K562 (cell line): ENCODE measurements at regions not wholly inside any gene's neighbourhood (a gene's known extent, or its start where the extent isn't known, plus 50 kb on each side); places are given as distances from the start of the nearest gene placed in this dataset.

Source experiments
- BRF1 ChIP-seq: IDR thresholded peaks from 3 replicates; pipeline ENCODE4 v1.6.1; 2011; ENCODE audit warnings: borderline replicate concordance, mild to moderate bottlenecking; ENCODE audit not compliant: insufficient read length; ENCODE audit errors: extremely low read depth
- CBX2 ChIP-seq: fragments of 200-600 bp; sonication (generic); IDR thresholded peaks from one replicate; pipeline ENCODE4 v1.6.1; 2012; ENCODE audit warnings: mild to moderate bottlenecking, low read length, inconsistent platforms; ENCODE audit not compliant: insufficient read depth, poor library complexity, severe bottlenecking
- FOXJ2 ChIP-seq: fragments of 200-800 bp; sonication (Bioruptor generic); IDR thresholded peaks from 2 replicates; pipeline ENCODE4 v1.6.1; 2016; ENCODE audit warnings: missing genetic modification characterization, missing compliant biosample characterization
- GTF2F1 ChIP-seq: IDR thresholded peaks from 2 replicates; pipeline ENCODE4 v1.6.1; 2011; ENCODE audit warnings: low read depth, low read length, improper control_type of control experiment
- HCFC1 ChIP-seq: IDR thresholded peaks from 2 replicates; pipeline ENCODE4 v1.6.1; 2012; ENCODE audit warnings: low read depth, low read length, improper control_type of control experiment
- JUN ChIP-seq, 2 experiments: sonication (generic) in 1 of 2; formaldehyde crosslinking in 1 of 2; IDR thresholded peaks; 2 replicates each; pipeline versions ENCODE4 v1.6.1 to v1.8.0; 2012 to 2022; ENCODE audit warnings: borderline replicate concordance in 2 of 2, mild to moderate bottlenecking in 2 of 2, improper control_type of control experiment in 1 of 2, low read depth in 1 of 2, low read length in 1 of 2, missing genetic modification reagents in 1 of 2
- JUNB ChIP-seq: fragments of 450-650 bp; formaldehyde crosslinking; conservative IDR thresholded peaks from 2 replicates; pipeline ENCODE4 v1.4.0; 2020; ENCODE audit warnings: mild to moderate bottlenecking
- KDM4B ChIP-seq, 2 experiments: fragments of 450-650 bp in 1 of 2; sonication (generic) in 1 of 2; IDR thresholded peaks; 2 replicates each; pipeline ENCODE4 v1.6.1; 2016 to 2017; ENCODE audit warnings: borderline replicate concordance in 2 of 2, antibody characterized with exemption in 1 of 2, low read depth in 1 of 2, mild to moderate bottlenecking in 1 of 2
- MYC ChIP-seq, 2 experiments: fragments of 250-450 bp in 1 of 2; sonication (Bioruptor Pico) in 1 of 2; IDR thresholded peaks; 2 replicates each; pipeline versions ENCODE4 v1.5.1 to v1.6.1; 2012 to 2021; ENCODE audit warnings: low read depth in 2 of 2, borderline replicate concordance in 1 of 2, improper control_type of control experiment in 1 of 2, low read length in 1 of 2, mild to moderate bottlenecking in 1 of 2, moderate library complexity in 1 of 2
- POLR2B ChIP-seq: fragments of 450-650 bp; IDR thresholded peaks from 2 replicates; pipeline ENCODE4 v1.6.1; 2018; ENCODE audit warnings: low read depth; ENCODE audit not compliant: partially characterized antibody
- RBBP5 ChIP-seq: fragments of 200-600 bp; sonication (generic); IDR thresholded peaks from 2 replicates; pipeline ENCODE4 v1.6.1; 2012; ENCODE audit warnings: borderline replicate concordance, mild to moderate bottlenecking, low read length, control low read depth, inconsistent platforms; ENCODE audit not compliant: insufficient read depth, poor library complexity, severe bottlenecking
- ZBTB8A ChIP-seq: fragments of 450-650 bp; IDR thresholded peaks from 2 replicates; pipeline ENCODE4 v1.6.1; 2018; ENCODE audit warnings: mild to moderate bottlenecking, moderate library complexity; ENCODE audit not compliant: partially characterized antibody
- ZNF780A ChIP-seq: fragments of 250-450 bp; sonication (Bioruptor Pico); IDR thresholded peaks from 2 replicates; pipeline ENCODE4 v1.5.0; 2021; ENCODE audit warnings: mild to moderate bottlenecking
- TF ChIP-seq, protein P1 (sequence below): fragments of 250-450 bp; sonication (Bioruptor Pico); IDR thresholded peaks from 2 replicates; pipeline ENCODE4 v1.4.0; 2020; ENCODE audit warnings: mild to moderate bottlenecking, moderate library complexity
- TF ChIP-seq, protein P2 (sequence below), 2 experiments: IDR thresholded peaks; 2 replicates each; pipeline ENCODE4 v1.6.1; 2011; ENCODE audit warnings: borderline replicate concordance in 1 of 2, control low read depth in 1 of 2, low read depth in 1 of 2, low read length in 1 of 2, mild to moderate bottlenecking in 1 of 2, mixed read lengths in 1 of 2, moderate library complexity in 1 of 2; ENCODE audit not compliant: insufficient read depth in 1 of 2, insufficient read length in 1 of 2, poor library complexity in 1 of 2, severe bottlenecking in 1 of 2; ENCODE audit errors: extremely low read depth in 1 of 2
- TF ChIP-seq, protein P3 (sequence below), 2 experiments: IDR thresholded peaks in 1 of 2; conservative IDR thresholded peaks in 1 of 2; 2 replicates each; pipeline ENCODE4 v1.6.1; 2016; ENCODE audit warnings: low read depth in 2 of 2, mild to moderate bottlenecking in 1 of 2, missing compliant biosample characterization in 1 of 2, missing genetic modification characterization in 1 of 2, moderate library complexity in 1 of 2
- TF ChIP-seq, protein P4 (sequence below), 2 experiments: fragments of 450-650 bp in 1 of 2; sonication (generic) in 1 of 2; formaldehyde crosslinking; conservative IDR thresholded peaks; 2 replicates each; pipeline versions ENCODE4 v1.4.0 to v1.8.1; 2020 to 2022; ENCODE audit warnings: mild to moderate bottlenecking in 1 of 2, missing genetic modification reagents in 1 of 2

DNA sequence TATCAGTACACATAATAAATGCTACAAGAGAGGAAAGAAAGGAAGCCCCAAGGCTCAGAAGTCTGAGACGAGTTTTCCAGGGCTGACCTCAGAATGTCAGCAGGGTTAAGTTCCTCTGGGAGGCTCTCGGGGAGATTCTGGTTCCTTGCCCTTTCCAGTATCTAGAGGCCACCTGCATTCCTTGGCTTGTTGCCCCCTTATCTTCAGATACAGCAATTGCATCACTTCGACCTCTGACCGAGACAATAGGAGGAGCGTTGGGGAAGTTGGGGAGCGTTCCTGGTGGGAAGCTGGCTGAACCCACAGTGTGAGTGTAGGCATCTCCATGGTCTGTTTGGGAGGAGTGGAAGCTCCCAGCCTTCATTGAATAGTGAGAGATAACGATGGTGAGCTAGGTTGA is 72.0 kb upstream of the MTPN start (continued):
- TF ChIP-seq MYC (IDR thresholded peaks at IDR 0.05; ENCODE audit: low read depth, low read length) (no peak), MYC (CRISPR knock-in tag; IDR thresholded peaks at IDR 0.05; ENCODE audit: borderline replicate concordance, low read depth) (no peak), ZBTB8A (no peak), KDM4B (IDR thresholded peaks at IDR 0.05; ENCODE audit: borderline replicate concordance in 2 of 2, low read depth in 1 of 2) (no peak), JUNB (CRISPR knock-in tag) (no peak), JUN (IDR thresholded peaks at IDR 0.05; ENCODE audit: borderline replicate concordance, low read depth, low read length) (no peak), JUN (CRISPR knock-in tag; IDR thresholded peaks at IDR 0.05; ENCODE audit: borderline replicate concordance) (no peak), BRF1 (no peak), GTF2F1 (no peak), ZNF780A (CRISPR knock-in tag) (no peak), FOXJ2 (no peak), POLR2B (no peak), RBBP5 (no peak), HCFC1 (no peak), CBX2 (no peak)
- TF ChIP-seq, protein P1, sequence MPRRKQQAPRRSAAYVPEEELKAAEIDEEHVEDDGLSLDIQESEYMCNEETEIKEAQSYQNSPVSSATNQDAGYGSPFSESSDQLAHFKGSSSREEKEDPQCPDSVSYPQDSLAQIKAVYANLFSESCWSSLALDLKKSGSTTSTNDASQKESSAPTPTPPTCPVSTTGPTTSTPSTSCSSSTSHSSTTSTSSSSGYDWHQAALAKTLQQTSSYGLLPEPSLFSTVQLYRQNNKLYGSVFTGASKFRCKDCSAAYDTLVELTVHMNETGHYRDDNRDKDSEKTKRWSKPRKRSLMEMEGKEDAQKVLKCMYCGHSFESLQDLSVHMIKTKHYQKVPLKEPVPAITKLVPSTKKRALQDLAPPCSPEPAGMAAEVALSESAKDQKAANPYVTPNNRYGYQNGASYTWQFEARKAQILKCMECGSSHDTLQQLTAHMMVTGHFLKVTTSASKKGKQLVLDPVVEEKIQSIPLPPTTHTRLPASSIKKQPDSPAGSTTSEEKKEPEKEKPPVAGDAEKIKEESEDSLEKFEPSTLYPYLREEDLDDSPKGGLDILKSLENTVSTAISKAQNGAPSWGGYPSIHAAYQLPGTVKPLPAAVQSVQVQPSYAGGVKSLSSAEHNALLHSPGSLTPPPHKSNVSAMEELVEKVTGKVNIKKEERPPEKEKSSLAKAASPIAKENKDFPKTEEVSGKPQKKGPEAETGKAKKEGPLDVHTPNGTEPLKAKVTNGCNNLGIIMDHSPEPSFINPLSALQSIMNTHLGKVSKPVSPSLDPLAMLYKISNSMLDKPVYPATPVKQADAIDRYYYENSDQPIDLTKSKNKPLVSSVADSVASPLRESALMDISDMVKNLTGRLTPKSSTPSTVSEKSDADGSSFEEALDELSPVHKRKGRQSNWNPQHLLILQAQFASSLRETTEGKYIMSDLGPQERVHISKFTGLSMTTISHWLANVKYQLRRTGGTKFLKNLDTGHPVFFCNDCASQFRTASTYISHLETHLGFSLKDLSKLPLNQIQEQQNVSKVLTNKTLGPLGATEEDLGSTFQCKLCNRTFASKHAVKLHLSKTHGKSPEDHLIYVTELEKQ (CRISPR knock-in tag) = no peak
- TF ChIP-seq, protein P2, sequence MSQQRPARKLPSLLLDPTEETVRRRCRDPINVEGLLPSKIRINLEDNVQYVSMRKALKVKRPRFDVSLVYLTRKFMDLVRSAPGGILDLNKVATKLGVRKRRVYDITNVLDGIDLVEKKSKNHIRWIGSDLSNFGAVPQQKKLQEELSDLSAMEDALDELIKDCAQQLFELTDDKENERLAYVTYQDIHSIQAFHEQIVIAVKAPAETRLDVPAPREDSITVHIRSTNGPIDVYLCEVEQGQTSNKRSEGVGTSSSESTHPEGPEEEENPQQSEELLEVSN (IDR thresholded peaks at IDR 0.05; ENCODE audit: borderline replicate concordance in 1 of 2, extremely low read depth in 1 of 2, insufficient read depth in 1 of 2, insufficient read length in 1 of 2, low read depth in 1 of 2, low read length in 1 of 2, poor library complexity in 1 of 2, severe bottlenecking in 1 of 2) = no peak
- TF ChIP-seq, protein P3, sequence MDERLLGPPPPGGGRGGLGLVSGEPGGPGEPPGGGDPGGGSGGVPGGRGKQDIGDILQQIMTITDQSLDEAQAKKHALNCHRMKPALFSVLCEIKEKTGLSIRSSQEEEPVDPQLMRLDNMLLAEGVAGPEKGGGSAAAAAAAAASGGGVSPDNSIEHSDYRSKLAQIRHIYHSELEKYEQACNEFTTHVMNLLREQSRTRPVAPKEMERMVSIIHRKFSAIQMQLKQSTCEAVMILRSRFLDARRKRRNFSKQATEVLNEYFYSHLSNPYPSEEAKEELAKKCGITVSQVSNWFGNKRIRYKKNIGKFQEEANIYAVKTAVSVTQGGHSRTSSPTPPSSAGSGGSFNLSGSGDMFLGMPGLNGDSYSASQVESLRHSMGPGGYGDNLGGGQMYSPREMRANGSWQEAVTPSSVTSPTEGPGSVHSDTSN (CRISPR knock-in tag; IDR thresholded peaks at IDR 0.05; ENCODE audit: low read depth) = no peak
- TF ChIP-seq, protein P3 (tag; conservative IDR thresholded peaks at IDR 0.05; ENCODE audit: low read depth) = no peak
- TF ChIP-seq, protein P4, sequence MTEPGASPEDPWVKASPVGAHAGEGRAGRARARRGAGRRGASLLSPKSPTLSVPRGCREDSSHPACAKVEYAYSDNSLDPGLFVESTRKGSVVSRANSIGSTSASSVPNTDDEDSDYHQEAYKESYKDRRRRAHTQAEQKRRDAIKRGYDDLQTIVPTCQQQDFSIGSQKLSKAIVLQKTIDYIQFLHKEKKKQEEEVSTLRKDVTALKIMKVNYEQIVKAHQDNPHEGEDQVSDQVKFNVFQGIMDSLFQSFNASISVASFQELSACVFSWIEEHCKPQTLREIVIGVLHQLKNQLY (CRISPR knock-in tag; conservative IDR thresholded peaks at IDR 0.05) = no peak
